Lung (tissue), 11 donors: ENCODE measurements at regions not wholly inside any gene's neighbourhood (a gene's known extent, or its start where the extent isn't known, plus 50 kb on each side); places are given as distances from the start of the nearest gene placed in this dataset.

Experiments
- ATAC-seq: fragments of 200-7000 bp; cut with Tn5 transposase; one replicate; pipeline ENCODE4 v1.9.1; 2020; ENCODE audit warnings: moderate number of reproducible peaks; ENCODE audit not compliant: insufficient read depth, low FRiP score
- DNase-seq, 3 donors: peaks; one replicate each; pipeline ENCODE4 v3.0.0-alpha.2; 2013 to 2017
- H3K27ac ChIP-seq, 2 donors: one replicate each; pipeline ENCODE4 v1.5.1; 2013; ENCODE audit warnings: mild to moderate bottlenecking in 2 of 2, moderate library complexity in 2 of 2, control low read depth in 1 of 2, inconsistent platforms in 1 of 2, low read depth in 1 of 2, low read length in 1 of 2
- H3K27me3 ChIP-seq, 3 donors: one replicate each; pipeline ENCODE4 v1.5.1; 2013; ENCODE audit warnings: low read length in 2 of 3; ENCODE audit not compliant: control insufficient read depth in 3 of 3, insufficient read depth in 3 of 3
- H3K36me3 ChIP-seq, 4 donors: one replicate each; pipeline ENCODE4 v1.5.1; 2013; ENCODE audit warnings: low read length in 4 of 4, mild to moderate bottlenecking in 1 of 4, moderate library complexity in 1 of 4; ENCODE audit not compliant: control insufficient read depth in 4 of 4, insufficient read depth in 4 of 4
- H3K4me1 ChIP-seq, 5 donors: one replicate each; pipeline ENCODE4 v1.5.1; 2013; ENCODE audit warnings: low read length in 5 of 5, mild to moderate bottlenecking in 2 of 5, moderate library complexity in 1 of 5; ENCODE audit not compliant: control insufficient read depth in 5 of 5, insufficient read depth in 5 of 5
- H3K4me3 ChIP-seq: one replicate; pipeline ENCODE4 v1.5.1; 2013; ENCODE audit warnings: mild to moderate bottlenecking, control low read depth, moderate library complexity
- H3K9ac ChIP-seq, 2 donors: one replicate each; pipeline ENCODE4 v1.5.1; 2013; ENCODE audit warnings: low read length in 2 of 2, control low read depth in 1 of 2; ENCODE audit not compliant: insufficient read depth in 1 of 2
- H3K9me3 ChIP-seq, 4 donors: one replicate each; pipeline ENCODE4 v1.5.1; 2013; ENCODE audit warnings: low read length in 3 of 4, mild to moderate bottlenecking in 1 of 4, moderate library complexity in 1 of 4; ENCODE audit not compliant: control insufficient read depth in 4 of 4, insufficient read depth in 3 of 4
- WGBS, 2 donors: extraction: QIAGEN DNeasy Blood & Tissue Kit; methylation state at CpG; one replicate each; pipeline ENCODE4 v1.1.7; 2013; 5-methylcytosine and 5-hydroxymethylcytosine counted together
- TF ChIP-seq, protein P1 (sequence below): IDR thresholded peaks from 2 replicates; pipeline ENCODE4 v1.5.1; 2012; ENCODE audit warnings: mild to moderate bottlenecking; ENCODE audit errors: control extremely low read depth, extremely low read depth
- donor health status: control.
- donor health status: control.
- donor health status: Bipolar disorder and iron deficiency.
- donor health status: healthy.
- donor health status: DM: yes; HTN: yes; CAD: no.

DNA sequence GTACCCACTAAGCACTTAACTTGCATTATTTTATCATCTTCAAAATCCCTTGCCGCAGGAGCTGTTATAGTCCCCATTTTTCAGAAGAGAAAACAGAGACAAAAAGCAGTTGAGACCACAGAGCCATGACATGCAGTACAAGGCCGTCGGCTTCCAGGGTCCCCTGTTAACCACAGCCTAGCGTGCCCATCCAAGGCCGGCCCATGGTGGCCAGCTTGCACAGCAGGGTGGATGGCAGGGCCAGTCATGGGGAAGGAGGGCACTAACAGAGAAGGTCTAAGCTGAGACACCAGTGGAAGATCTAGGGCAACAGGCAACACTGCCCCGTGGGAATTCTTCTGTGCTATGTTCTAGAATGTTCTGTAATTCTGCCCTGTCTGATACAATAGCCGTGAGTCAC is 192.6 kb upstream of the ID2 start:
- H3K9ac ChIP-seq = no peak overlapping the region
- ATAC-seq (no peak), DNase-seq (no peak)
- 90 to 96% methylated on average over 7 of the region's 7 CpGs for WGBS, 2 donors
- TF ChIP-seq, protein P1, sequence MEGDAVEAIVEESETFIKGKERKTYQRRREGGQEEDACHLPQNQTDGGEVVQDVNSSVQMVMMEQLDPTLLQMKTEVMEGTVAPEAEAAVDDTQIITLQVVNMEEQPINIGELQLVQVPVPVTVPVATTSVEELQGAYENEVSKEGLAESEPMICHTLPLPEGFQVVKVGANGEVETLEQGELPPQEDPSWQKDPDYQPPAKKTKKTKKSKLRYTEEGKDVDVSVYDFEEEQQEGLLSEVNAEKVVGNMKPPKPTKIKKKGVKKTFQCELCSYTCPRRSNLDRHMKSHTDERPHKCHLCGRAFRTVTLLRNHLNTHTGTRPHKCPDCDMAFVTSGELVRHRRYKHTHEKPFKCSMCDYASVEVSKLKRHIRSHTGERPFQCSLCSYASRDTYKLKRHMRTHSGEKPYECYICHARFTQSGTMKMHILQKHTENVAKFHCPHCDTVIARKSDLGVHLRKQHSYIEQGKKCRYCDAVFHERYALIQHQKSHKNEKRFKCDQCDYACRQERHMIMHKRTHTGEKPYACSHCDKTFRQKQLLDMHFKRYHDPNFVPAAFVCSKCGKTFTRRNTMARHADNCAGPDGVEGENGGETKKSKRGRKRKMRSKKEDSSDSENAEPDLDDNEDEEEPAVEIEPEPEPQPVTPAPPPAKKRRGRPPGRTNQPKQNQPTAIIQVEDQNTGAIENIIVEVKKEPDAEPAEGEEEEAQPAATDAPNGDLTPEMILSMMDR = no peak
- H3K4me1 ChIP-seq = peaks cover 0 to 32% (median 12%) of the 10 kb centered on the region in 5 donors
- H3K4me3 ChIP-seq = no peak overlapping the region
- H3K36me3 ChIP-seq = no peaks in the 10 kb centered on the region
- no peak overlapping the region for H3K27ac ChIP-seq
- H3K9me3 ChIP-seq = no peaks in the 10 kb centered on the region
- no peaks in the 10 kb centered on the region for H3K27me3 ChIP-seq

DNA sequence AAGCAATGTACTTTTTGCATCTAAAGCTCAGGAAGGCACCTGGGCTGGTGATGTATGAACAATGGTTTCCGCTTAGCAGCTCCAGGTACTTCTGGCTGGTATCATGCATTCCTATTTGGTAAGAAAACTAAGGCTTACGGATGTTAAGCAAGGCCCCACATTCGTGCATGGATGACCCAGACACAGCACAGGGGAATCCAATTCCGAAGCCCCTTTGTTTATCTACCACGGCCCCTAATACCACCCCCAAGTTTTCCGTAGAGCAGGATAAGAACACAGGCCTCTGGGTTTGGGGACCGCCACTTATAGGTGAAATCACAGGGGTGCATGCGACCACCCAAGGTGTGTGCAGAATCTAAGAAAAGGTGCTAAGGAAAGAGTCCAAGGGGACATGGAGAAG is 192.1 kb upstream of the ID2 start:
- H3K4me3 ChIP-seq = no peak overlapping the region
- H3K36me3 ChIP-seq = no peaks in the 10 kb centered on the region
- TF ChIP-seq, protein P1 = no peak
- no peaks in the 10 kb centered on the region for H3K27me3 ChIP-seq
- ATAC-seq = no peak
- peaks cover 0 to 37% (median 16%) of the 10 kb centered on the region in 5 donors for H3K4me1 ChIP-seq
- WGBS, 2 donors = 97 to 98% methylated on average over 8 of the region's 8 CpGs
- H3K27ac ChIP-seq = no peak overlapping the region
- DNase-seq = no peak
- H3K9ac ChIP-seq = no peak overlapping the region
- no peaks in the 10 kb centered on the region for H3K9me3 ChIP-seq

DNA sequence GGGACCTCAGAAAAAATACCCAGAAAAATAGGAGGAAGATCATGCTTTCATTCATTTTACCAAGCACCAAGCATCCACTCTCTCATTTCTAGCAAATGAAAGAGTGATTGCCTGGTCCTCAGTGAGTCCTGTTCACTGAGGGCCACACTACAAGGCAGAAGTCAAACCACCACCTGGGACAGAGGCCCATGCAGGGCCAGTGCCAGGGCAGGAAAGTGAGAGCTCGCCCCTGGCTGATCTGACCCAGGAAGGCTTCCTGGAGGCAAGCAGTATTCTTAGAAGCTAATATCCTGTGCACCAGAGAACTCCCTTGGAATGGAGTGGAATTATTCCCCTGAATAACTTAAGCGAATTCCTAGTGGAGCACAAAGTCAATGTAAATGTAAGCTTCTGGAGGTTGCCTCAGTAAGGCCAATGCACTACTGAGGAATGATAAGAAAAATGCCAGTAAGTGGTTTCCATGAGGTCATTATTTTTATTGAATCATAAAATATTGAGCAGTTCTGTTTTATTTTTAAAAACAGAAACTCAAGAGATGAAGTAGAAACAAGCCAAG is 191.6 kb upstream of the ID2 start:
- H3K27ac ChIP-seq = no peak overlapping the region

More for the DNA sequence above, 191.6 kb upstream of the ID2 start:
- ATAC-seq (no peak), DNase-seq (no peak)
- Histone ChIP-seq H3K27me3 (no peaks in the 10 kb centered on the region), H3K9me3 (no peaks in the 10 kb centered on the region), H3K4me3 (no peak overlapping the region), H3K36me3 (no peaks in the 10 kb centered on the region), H3K4me1 (peaks cover 0 to 42% (median 20%) of the 10 kb centered on the region in 5 donors), H3K9ac (no peak overlapping the region)
- 85 to 92% methylated on average over 2 of the region's 2 CpGs for WGBS, 2 donors
- TF ChIP-seq, protein P1 = no peak
